ENCODE measurements at regions not wholly inside any gene's neighbourhood (a gene's known extent, or its start where the extent isn't known, plus 50 kb on each side); places are given as distances from the start of the nearest gene placed in this dataset.

GRCh38 chr3:67106874-67107273 lies 108.8 kb downstream of the KBTBD8 start:
- TF ChIP-seq CTCF (IDR thresholded peaks at IDR 0.05) (no peak), POLR2AphosphoS5 (IDR thresholded peaks at IDR 0.05) (no peak), POLR2A (IDR thresholded peaks at IDR 0.05) (no peak)
